A204.1 (cell line): ENCODE measurements at regions not wholly inside any gene's neighbourhood (a gene's known extent, or its start where the extent isn't known, plus 50 kb on each side); places are given as distances from the start of the nearest gene placed in this dataset.

Source experiments
- FAIRE-seq: peaks from 2 replicates; lab custom pipeline; 2012; peaks lifted over from hg19 to GRCh38; lab: Jason Lieb, UNC

- FAIRE-seq: no peak
These were observed 408.1 kb upstream of the NR2F2 start for GRCh38 chr15:95922431-95922830.

GRCh38 chr15:95923792-95924191, 406.7 kb upstream of the NR2F2 start:
- FAIRE-seq: no peak

- FAIRE-seq: no peak
These were observed 401.7 kb upstream of the NR2F2 start for GRCh38 chr15:95928822-95929221.

GRCh38 chr15:95929232-95929846, 401.2 kb upstream of the NR2F2 start:
- no peak for FAIRE-seq

- FAIRE-seq: no peak
These were observed 399.7 kb upstream of the NR2F2 start for GRCh38 chr15:95930659-95931375.

- no peak for FAIRE-seq
These were observed 398.9 kb upstream of the NR2F2 start for GRCh38 chr15:95931619-95932018.

- FAIRE-seq: no peak
These were observed 398.4 kb upstream of the NR2F2 start for GRCh38 chr15:95932141-95932540.

GRCh38 chr15:95932676-95933075, 397.8 kb upstream of the NR2F2 start:
- FAIRE-seq: no peak

GRCh38 chr15:95935852-95936251, 394.6 kb upstream of the NR2F2 start:
- FAIRE-seq: no peak

- no peak for FAIRE-seq
These were observed 393.4 kb upstream of the NR2F2 start for GRCh38 chr15:95937128-95937528.

- FAIRE-seq: no peak
These were observed 390.0 kb upstream of the NR2F2 start for GRCh38 chr15:95940431-95940985.

- FAIRE-seq: no peak
These were observed 386.3 kb upstream of the NR2F2 start for GRCh38 chr15:95944193-95944592.

- FAIRE-seq: no peak
These were observed 385.7 kb upstream of the NR2F2 start for GRCh38 chr15:95944661-95945255.

- no peak for FAIRE-seq
These were observed 384.3 kb upstream of the NR2F2 start for GRCh38 chr15:95946241-95946640.

GRCh38 chr15:95946926-95947325, 383.6 kb upstream of the NR2F2 start:
- FAIRE-seq: no peak

- no peak for FAIRE-seq
These were observed 382.1 kb upstream of the NR2F2 start for GRCh38 chr15:95948411-95948810.

GRCh38 chr15:95953032-95953431, 377.5 kb upstream of the NR2F2 start:
- no peak for FAIRE-seq

GRCh38 chr15:95957861-95958260, 372.6 kb upstream of the NR2F2 start:
- no peak for FAIRE-seq

GRCh38 chr15:95958382-95958781, 372.1 kb upstream of the NR2F2 start:
- FAIRE-seq: no peak

GRCh38 chr15:95968856-95969255, 361.6 kb upstream of the NR2F2 start:
- no peak for FAIRE-seq

GRCh38 chr15:95970326-95970725, 360.2 kb upstream of the NR2F2 start:
- no peak for FAIRE-seq

- FAIRE-seq: no peak
These were observed 358.4 kb upstream of the NR2F2 start for GRCh38 chr15:95972041-95972553.

GRCh38 chr15:95972812-95973211, 357.7 kb upstream of the NR2F2 start:
- no peak for FAIRE-seq
